ENCODE measurements at regions not wholly inside any gene's neighbourhood (a gene's known extent, or its start where the extent isn't known, plus 50 kb on each side); places are given as distances from the start of the nearest gene placed in this dataset.

GRCh38 chr16:72241008-72241407 lies 69.1 kb upstream of the PMFBP1 start:
- TF ChIP-seq CTCF (IDR thresholded peaks at IDR 0.05 in 4 of 5, conservative IDR thresholded peaks at IDR 0.05 in 1 of 5) (no peak), POLR2A (IDR thresholded peaks at IDR 0.05) (no peak)
